ENCODE measurements at regions not wholly inside any gene's neighbourhood (a gene's known extent, or its start where the extent isn't known, plus 50 kb on each side); places are given as distances from the start of the nearest gene placed in this dataset.

- no peaks in the 10 kb centered on the region for H3K36me3 Mint-ChIP-seq
- ChIA-PET POLR2A (no interaction called here), CTCF (no interaction called here)
- H3K9me3 Mint-ChIP-seq = peaks cover 2 to 18% (median 10%) of the 10 kb centered on the region in 3 donors
- no peaks in the 10 kb centered on the region for H3K27me3 Mint-ChIP-seq
- H3K4me1 Mint-ChIP-seq = no peaks in the 10 kb centered on the region
- H3K9me3 ChIP-seq = no peaks in the 10 kb centered on the region
- H3K4me3 Mint-ChIP-seq = no peak overlapping the region
- DNase-seq (no peak), ATAC-seq (replicated peaks in 1 of 4) (no peak)
- no peak overlapping the region for H3K4me3 ChIP-seq (ENCODE audit: control insufficient read depth in 1 of 2, extremely low read depth in 1 of 2, low read length in 1 of 2)
- no peaks in the 10 kb centered on the region for H3K4me1 ChIP-seq (ENCODE audit: control insufficient read depth in 1 of 2, extremely low read depth in 1 of 2, insufficient read depth in 2 of 2, low read length in 2 of 2)
- H3K27me3 ChIP-seq (replicated peaks in 1 of 2; ENCODE audit: control insufficient read depth in 2 of 2, extremely low read depth in 1 of 2, insufficient read depth in 2 of 2, low read length in 1 of 2) = no peaks in the 10 kb centered on the region
- 0% methylated on average over 1 of the region's 4 CpGs for WGBS (ENCODE audit: insufficient coverage)
- no peak overlapping the region for H3K27ac Mint-ChIP-seq
- H3K27ac ChIP-seq (ENCODE audit: low read length) = no peak overlapping the region
- H3K36me3 ChIP-seq (ENCODE audit: control insufficient read depth in 2 of 2, extremely low read depth in 1 of 2, insufficient read depth in 1 of 2, low read length in 1 of 2) = no peaks in the 10 kb centered on the region
Observed at GRCh38 chr14:41285186-41285748, 321.4 kb upstream of the LRFN5 start.

DNA sequence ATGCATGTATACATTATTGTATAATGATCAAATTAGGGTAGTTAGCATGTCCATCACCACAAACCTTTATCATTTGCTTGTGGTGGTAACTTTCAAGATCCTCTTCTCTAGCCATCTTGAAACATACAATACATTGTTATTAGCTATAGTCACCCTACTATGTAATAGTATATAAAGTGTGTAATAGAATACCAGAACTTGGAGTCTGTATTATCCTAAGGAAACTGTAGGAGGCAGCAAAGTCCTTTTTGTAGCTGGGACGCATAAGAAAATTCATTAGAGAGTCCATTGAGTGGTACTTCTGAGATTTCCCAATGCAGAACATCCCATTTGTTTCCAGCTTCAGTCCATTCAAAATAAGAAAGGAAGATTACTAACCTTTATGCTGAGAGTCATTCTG lies 325.9 kb upstream of the LRFN5 start:
- WGBS (ENCODE audit: insufficient coverage) = no CpG with 5 or more reads among the region's 1 CpG
- peaks cover 2 to 25% (median 8%) of the 10 kb centered on the region in 3 donors for H3K9me3 Mint-ChIP-seq
- no peak overlapping the region for H3K27ac ChIP-seq (ENCODE audit: low read length)

DNA sequence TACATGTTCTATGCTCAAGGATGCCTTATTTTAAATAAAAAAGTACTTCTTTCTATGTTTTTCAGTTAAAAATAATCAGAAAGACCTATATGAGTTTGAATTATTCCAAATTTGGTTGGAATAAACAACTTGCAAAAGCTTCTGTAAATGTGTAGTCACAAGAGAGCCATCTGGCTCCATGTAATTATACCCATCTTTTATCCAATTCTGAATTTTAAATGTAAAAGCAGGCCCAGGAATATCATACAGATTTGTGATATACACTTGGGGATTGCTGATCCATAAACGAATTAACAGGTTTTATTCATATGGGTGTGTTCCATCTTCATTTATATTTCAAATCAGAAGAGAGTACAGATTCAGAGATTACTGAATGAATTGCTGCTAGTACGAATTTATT lies 329.2 kb upstream of the LRFN5 start:
- Mint-ChIP-seq H3K4me1 (no peaks in the 10 kb centered on the region), H3K27ac (no peak overlapping the region), H3K27me3 (no peaks in the 10 kb centered on the region), H3K9me3 (peaks cover 2 to 25% (median 8%) of the 10 kb centered on the region in 3 donors), H3K4me3 (no peak overlapping the region), H3K36me3 (no peaks in the 10 kb centered on the region)
- no CpG with 5 or more reads among the region's 2 CpGs for WGBS (ENCODE audit: insufficient coverage)
- CTCF ChIA-PET = no interaction called here
- no peaks in the 10 kb centered on the region for H3K27me3 ChIP-seq (replicated peaks in 1 of 2; ENCODE audit: control insufficient read depth in 2 of 2, extremely low read depth in 1 of 2, insufficient read depth in 2 of 2, low read length in 1 of 2)
- no peak for DNase-seq
- POLR2A ChIA-PET = no interaction called here
- H3K4me1 ChIP-seq (ENCODE audit: control insufficient read depth in 1 of 2, extremely low read depth in 1 of 2, insufficient read depth in 2 of 2, low read length in 2 of 2) = no peaks in the 10 kb centered on the region
- H3K36me3 ChIP-seq (ENCODE audit: control insufficient read depth in 2 of 2, extremely low read depth in 1 of 2, insufficient read depth in 1 of 2, low read length in 1 of 2) = no peaks in the 10 kb centered on the region
- H3K27ac ChIP-seq (ENCODE audit: low read length) = no peak overlapping the region
- no peak for ATAC-seq (replicated peaks in 1 of 4)
- no peaks in the 10 kb centered on the region for H3K9me3 ChIP-seq
- no peak overlapping the region for H3K4me3 ChIP-seq (ENCODE audit: control insufficient read depth in 1 of 2, extremely low read depth in 1 of 2, low read length in 1 of 2)

More for the DNA sequence above, 325.9 kb upstream of the LRFN5 start:
- Mint-ChIP-seq H3K27me3 (no peaks in the 10 kb centered on the region), H3K36me3 (no peaks in the 10 kb centered on the region), H3K27ac (no peak overlapping the region), H3K4me1 (no peaks in the 10 kb centered on the region), H3K4me3 (no peak overlapping the region)
- POLR2A ChIA-PET = no interaction called here
- Histone ChIP-seq H3K4me1 (ENCODE audit: control insufficient read depth in 1 of 2, extremely low read depth in 1 of 2, insufficient read depth in 2 of 2, low read length in 2 of 2) (no peaks in the 10 kb centered on the region), H3K9me3 (no peaks in the 10 kb centered on the region), H3K4me3 (ENCODE audit: control insufficient read depth in 1 of 2, extremely low read depth in 1 of 2, low read length in 1 of 2) (no peak overlapping the region), H3K27me3 (replicated peaks in 1 of 2; ENCODE audit: control insufficient read depth in 2 of 2, extremely low read depth in 1 of 2, insufficient read depth in 2 of 2, low read length in 1 of 2) (no peaks in the 10 kb centered on the region), H3K36me3 (ENCODE audit: control insufficient read depth in 2 of 2, extremely low read depth in 1 of 2, insufficient read depth in 1 of 2, low read length in 1 of 2) (no peaks in the 10 kb centered on the region)
- no peak for DNase-seq
- ATAC-seq (replicated peaks in 1 of 4) = no peak
- CTCF ChIA-PET = no interaction called here

GRCh38 chr14:41257476-41257875 lies 349.2 kb upstream of the LRFN5 start:
- no CpG with 5 or more reads among the region's 2 CpGs for WGBS (ENCODE audit: insufficient coverage)
- H3K27ac Mint-ChIP-seq = no peak overlapping the region
- POLR2A ChIA-PET = no interaction called here
- no peaks in the 10 kb centered on the region for H3K4me1 Mint-ChIP-seq
- no peaks in the 10 kb centered on the region for H3K27me3 Mint-ChIP-seq
- no peak overlapping the region for H3K27ac ChIP-seq (ENCODE audit: low read length)
- ATAC-seq (replicated peaks in 1 of 4) (no peak), DNase-seq (no peak)
- H3K36me3 Mint-ChIP-seq = no peaks in the 10 kb centered on the region
- no peak overlapping the region for H3K4me3 ChIP-seq (ENCODE audit: control insufficient read depth in 1 of 2, extremely low read depth in 1 of 2, low read length in 1 of 2)
- no peaks in the 10 kb centered on the region for H3K4me1 ChIP-seq (ENCODE audit: control insufficient read depth in 1 of 2, extremely low read depth in 1 of 2, insufficient read depth in 2 of 2, low read length in 2 of 2)
- no peaks in the 10 kb centered on the region for H3K27me3 ChIP-seq (replicated peaks in 1 of 2; ENCODE audit: control insufficient read depth in 2 of 2, extremely low read depth in 1 of 2, insufficient read depth in 2 of 2, low read length in 1 of 2)
- CTCF ChIA-PET = no interaction called here
- no peaks in the 10 kb centered on the region for H3K36me3 ChIP-seq (ENCODE audit: control insufficient read depth in 2 of 2, extremely low read depth in 1 of 2, insufficient read depth in 1 of 2, low read length in 1 of 2)
- no peaks in the 10 kb centered on the region for H3K9me3 ChIP-seq
- no peak overlapping the region for H3K4me3 Mint-ChIP-seq
- H3K9me3 Mint-ChIP-seq = no peaks in the 10 kb centered on the region

DNA sequence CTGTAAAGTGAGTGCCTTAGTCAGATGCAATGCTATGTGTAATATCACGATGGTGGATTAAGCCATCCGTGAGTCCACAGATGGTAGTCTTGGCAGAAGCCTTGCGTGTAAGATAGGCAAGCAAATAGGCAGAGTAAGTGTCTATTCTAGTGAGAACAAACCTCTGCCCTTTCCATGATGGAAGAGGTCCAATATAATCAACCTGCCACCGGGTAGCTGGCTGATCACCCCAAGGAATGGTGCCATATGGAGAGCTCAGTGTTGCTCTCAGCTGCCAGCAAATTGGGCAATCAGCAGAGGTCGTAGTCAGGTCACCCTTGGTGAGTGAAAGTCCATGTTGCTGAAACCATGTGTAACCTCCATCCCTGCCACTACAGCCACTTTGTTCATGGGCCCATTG lies 371.2 kb upstream of the LRFN5 start:
- ChIA-PET POLR2A (no interaction called here), CTCF (no interaction called here)

GRCh38 chr14:41230683-41231082 lies 376.0 kb upstream of the LRFN5 start:
- ChIA-PET POLR2A (no interaction called here), CTCF (no interaction called here)
- no peaks in the 10 kb centered on the region for H3K27me3 ChIP-seq (replicated peaks in 1 of 2; ENCODE audit: control insufficient read depth in 2 of 2, extremely low read depth in 1 of 2, insufficient read depth in 2 of 2, low read length in 1 of 2)
- 100% methylated on average over 1 of the region's 2 CpGs for WGBS (ENCODE audit: insufficient coverage)
- Mint-ChIP-seq H3K36me3 (no peaks in the 10 kb centered on the region), H3K4me3 (no peak overlapping the region), H3K27ac (no peak overlapping the region), H3K9me3 (peaks cover 0 to 3% (median 2%) of the 10 kb centered on the region in 3 donors), H3K27me3 (no peaks in the 10 kb centered on the region), H3K4me1 (no peaks in the 10 kb centered on the region)
- H3K36me3 ChIP-seq (ENCODE audit: control insufficient read depth in 2 of 2, extremely low read depth in 1 of 2, insufficient read depth in 1 of 2, low read length in 1 of 2) = no peaks in the 10 kb centered on the region
- peaks cover 2% of the 10 kb centered on the region for H3K9me3 ChIP-seq
- no peak overlapping the region for H3K27ac ChIP-seq (ENCODE audit: low read length)
- DNase-seq (no peak), ATAC-seq (replicated peaks in 1 of 4) (no peak)
- no peak overlapping the region for H3K4me3 ChIP-seq (ENCODE audit: control insufficient read depth in 1 of 2, extremely low read depth in 1 of 2, low read length in 1 of 2)
- H3K4me1 ChIP-seq (ENCODE audit: control insufficient read depth in 1 of 2, extremely low read depth in 1 of 2, insufficient read depth in 2 of 2, low read length in 2 of 2) = no peaks in the 10 kb centered on the region

More for the DNA sequence above, 371.2 kb upstream of the LRFN5 start:
- Histone ChIP-seq H3K27ac (ENCODE audit: low read length) (no peak overlapping the region), H3K36me3 (ENCODE audit: control insufficient read depth in 2 of 2, extremely low read depth in 1 of 2, insufficient read depth in 1 of 2, low read length in 1 of 2) (no peaks in the 10 kb centered on the region), H3K27me3 (replicated peaks in 1 of 2; ENCODE audit: control insufficient read depth in 2 of 2, extremely low read depth in 1 of 2, insufficient read depth in 2 of 2, low read length in 1 of 2) (no peaks in the 10 kb centered on the region), H3K4me1 (ENCODE audit: control insufficient read depth in 1 of 2, extremely low read depth in 1 of 2, insufficient read depth in 2 of 2, low read length in 2 of 2) (no peaks in the 10 kb centered on the region), H3K4me3 (ENCODE audit: control insufficient read depth in 1 of 2, extremely low read depth in 1 of 2, low read length in 1 of 2) (no peak overlapping the region), H3K9me3 (peaks cover 2% of the 10 kb centered on the region)
- Mint-ChIP-seq H3K4me1 (no peaks in the 10 kb centered on the region), H3K9me3 (peaks cover 0 to 11% (median 7%) of the 10 kb centered on the region in 3 donors), H3K4me3 (no peak overlapping the region), H3K36me3 (no peaks in the 10 kb centered on the region), H3K27ac (no peak overlapping the region), H3K27me3 (no peaks in the 10 kb centered on the region)
- DNase-seq (no peak), ATAC-seq (replicated peaks in 1 of 4) (no peak)
- 86% methylated on average over 3 of the region's 5 CpGs for WGBS (ENCODE audit: insufficient coverage)

- Mint-ChIP-seq H3K27ac (no peak overlapping the region), H3K4me1 (no peaks in the 10 kb centered on the region), H3K9me3 (peaks cover 0 to 2% (median 2%) of the 10 kb centered on the region in 3 donors), H3K27me3 (no peaks in the 10 kb centered on the region), H3K36me3 (no peaks in the 10 kb centered on the region), H3K4me3 (no peak overlapping the region)
- Histone ChIP-seq H3K4me3 (ENCODE audit: control insufficient read depth in 1 of 2, extremely low read depth in 1 of 2, low read length in 1 of 2) (no peak overlapping the region), H3K36me3 (ENCODE audit: control insufficient read depth in 2 of 2, extremely low read depth in 1 of 2, insufficient read depth in 1 of 2, low read length in 1 of 2) (no peaks in the 10 kb centered on the region), H3K9me3 (peaks cover 2% of the 10 kb centered on the region), H3K4me1 (ENCODE audit: control insufficient read depth in 1 of 2, extremely low read depth in 1 of 2, insufficient read depth in 2 of 2, low read length in 2 of 2) (no peaks in the 10 kb centered on the region), H3K27me3 (replicated peaks in 1 of 2; ENCODE audit: control insufficient read depth in 2 of 2, extremely low read depth in 1 of 2, insufficient read depth in 2 of 2, low read length in 1 of 2) (no peaks in the 10 kb centered on the region), H3K27ac (ENCODE audit: low read length) (no peak overlapping the region)
- CTCF ChIA-PET = no interaction called here
- POLR2A ChIA-PET = no interaction called here
- 80% methylated on average over 1 of the region's 2 CpGs for WGBS (ENCODE audit: insufficient coverage)
- DNase-seq (no peak), ATAC-seq (replicated peaks in 1 of 4) (no peak)
Observed at GRCh38 chr14:41229824-41230223, 376.9 kb upstream of the LRFN5 start.
